ENCODE measurements at regions not wholly inside any gene's neighbourhood (a gene's known extent, or its start where the extent isn't known, plus 50 kb on each side); places are given as distances from the start of the nearest gene placed in this dataset.

- TF ChIP-seq CTCF (conservative IDR thresholded peaks at IDR 0.05) = no peak
- TF ChIP-seq EZH2 (IDR thresholded peaks at IDR 0.05; ENCODE audit: low read depth) = no peak
Observed at GRCh38 chr7:25643770-25644394, 415.6 kb upstream of the NPVF start.
